ENCODE measurements at regions not wholly inside any gene's neighbourhood (a gene's known extent, or its start where the extent isn't known, plus 50 kb on each side); places are given as distances from the start of the nearest gene placed in this dataset.

DNA sequence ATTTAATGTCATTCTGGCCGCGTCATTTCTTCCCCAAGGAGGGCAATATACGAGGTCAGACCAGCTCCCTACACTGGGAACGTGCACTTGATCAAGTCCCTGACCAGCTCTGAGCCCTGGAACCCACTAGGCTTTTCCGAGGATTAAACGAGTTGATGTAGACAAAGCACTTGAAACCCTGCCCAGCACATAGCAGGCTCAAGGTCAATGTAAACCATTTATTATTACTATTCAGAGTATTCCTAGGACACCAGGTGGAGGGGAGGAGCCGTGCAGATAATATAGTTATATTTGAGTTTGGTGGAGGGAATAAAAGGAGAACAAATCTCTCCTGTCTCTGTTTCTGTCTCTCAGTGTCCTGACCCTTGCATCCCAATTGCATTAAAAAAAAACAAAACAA is 174.1 kb upstream of the IGSF21 start:
- no peak for DNase-seq (ENCODE audit: low spot score)
- in situ Hi-C loops (cut with MboI; ENCODE audit: low pct_unique_long_range_greater_than_20kb, low sequenced_read_pairs, unreplicated experiment), result no loop called here
- TF ChIP-seq, protein P1, sequence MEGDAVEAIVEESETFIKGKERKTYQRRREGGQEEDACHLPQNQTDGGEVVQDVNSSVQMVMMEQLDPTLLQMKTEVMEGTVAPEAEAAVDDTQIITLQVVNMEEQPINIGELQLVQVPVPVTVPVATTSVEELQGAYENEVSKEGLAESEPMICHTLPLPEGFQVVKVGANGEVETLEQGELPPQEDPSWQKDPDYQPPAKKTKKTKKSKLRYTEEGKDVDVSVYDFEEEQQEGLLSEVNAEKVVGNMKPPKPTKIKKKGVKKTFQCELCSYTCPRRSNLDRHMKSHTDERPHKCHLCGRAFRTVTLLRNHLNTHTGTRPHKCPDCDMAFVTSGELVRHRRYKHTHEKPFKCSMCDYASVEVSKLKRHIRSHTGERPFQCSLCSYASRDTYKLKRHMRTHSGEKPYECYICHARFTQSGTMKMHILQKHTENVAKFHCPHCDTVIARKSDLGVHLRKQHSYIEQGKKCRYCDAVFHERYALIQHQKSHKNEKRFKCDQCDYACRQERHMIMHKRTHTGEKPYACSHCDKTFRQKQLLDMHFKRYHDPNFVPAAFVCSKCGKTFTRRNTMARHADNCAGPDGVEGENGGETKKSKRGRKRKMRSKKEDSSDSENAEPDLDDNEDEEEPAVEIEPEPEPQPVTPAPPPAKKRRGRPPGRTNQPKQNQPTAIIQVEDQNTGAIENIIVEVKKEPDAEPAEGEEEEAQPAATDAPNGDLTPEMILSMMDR (IDR thresholded peaks at IDR 0.05; ENCODE audit: extremely low read depth, insufficient read depth, missing control alignments), result no peak

DNA sequence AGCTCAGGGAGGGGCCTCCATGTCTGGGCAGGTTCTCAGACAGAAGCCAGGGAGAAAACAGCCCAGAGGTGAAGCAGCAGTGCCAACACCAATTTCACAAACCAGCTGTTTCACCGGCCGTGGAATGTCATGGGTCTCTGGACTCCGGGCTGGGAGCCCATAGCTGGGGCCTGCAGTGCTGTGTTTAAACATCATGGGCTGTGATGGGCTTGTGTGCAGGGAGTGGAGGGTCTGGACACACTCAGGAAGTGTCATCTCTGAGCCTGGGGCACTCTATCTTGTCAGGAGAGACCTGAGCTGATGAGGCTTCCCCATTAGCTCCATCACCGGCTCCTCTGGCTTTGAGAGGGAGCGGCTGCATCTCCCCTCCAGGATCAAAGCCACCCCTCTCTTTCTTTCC is 173.6 kb upstream of the IGSF21 start:
- TF ChIP-seq, protein P1 (IDR thresholded peaks at IDR 0.05; ENCODE audit: extremely low read depth, insufficient read depth, missing control alignments), result no peak
- in situ Hi-C loops (cut with MboI; ENCODE audit: low pct_unique_long_range_greater_than_20kb, low sequenced_read_pairs, unreplicated experiment), result no loop called here
- no peak for DNase-seq (ENCODE audit: low spot score)

DNA sequence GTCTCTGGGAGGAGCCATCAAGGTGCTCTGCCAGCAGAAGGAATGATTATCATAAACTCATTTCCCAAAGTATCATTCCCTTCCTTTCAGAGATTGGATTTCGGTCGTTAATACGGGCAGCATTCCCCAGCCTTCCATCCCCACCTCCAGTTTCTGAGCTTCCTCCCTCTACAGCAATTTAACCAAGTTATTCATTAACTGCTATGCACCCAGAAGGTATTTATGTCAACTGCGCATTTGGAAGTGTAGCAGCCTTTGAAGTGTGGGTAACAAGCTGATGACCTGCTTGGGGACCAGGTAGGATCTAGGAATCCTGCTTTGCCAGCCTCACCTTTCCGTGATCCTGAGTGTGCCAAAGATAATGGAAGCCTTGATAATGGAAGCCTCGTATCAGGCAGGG is 172.4 kb upstream of the IGSF21 start:
- in situ Hi-C loops (cut with MboI; ENCODE audit: low pct_unique_long_range_greater_than_20kb, low sequenced_read_pairs, unreplicated experiment), result no loop called here
- TF ChIP-seq, protein P1 (IDR thresholded peaks at IDR 0.05; ENCODE audit: extremely low read depth, insufficient read depth, missing control alignments), result no peak
- DNase-seq (ENCODE audit: low spot score), result no peak

DNA sequence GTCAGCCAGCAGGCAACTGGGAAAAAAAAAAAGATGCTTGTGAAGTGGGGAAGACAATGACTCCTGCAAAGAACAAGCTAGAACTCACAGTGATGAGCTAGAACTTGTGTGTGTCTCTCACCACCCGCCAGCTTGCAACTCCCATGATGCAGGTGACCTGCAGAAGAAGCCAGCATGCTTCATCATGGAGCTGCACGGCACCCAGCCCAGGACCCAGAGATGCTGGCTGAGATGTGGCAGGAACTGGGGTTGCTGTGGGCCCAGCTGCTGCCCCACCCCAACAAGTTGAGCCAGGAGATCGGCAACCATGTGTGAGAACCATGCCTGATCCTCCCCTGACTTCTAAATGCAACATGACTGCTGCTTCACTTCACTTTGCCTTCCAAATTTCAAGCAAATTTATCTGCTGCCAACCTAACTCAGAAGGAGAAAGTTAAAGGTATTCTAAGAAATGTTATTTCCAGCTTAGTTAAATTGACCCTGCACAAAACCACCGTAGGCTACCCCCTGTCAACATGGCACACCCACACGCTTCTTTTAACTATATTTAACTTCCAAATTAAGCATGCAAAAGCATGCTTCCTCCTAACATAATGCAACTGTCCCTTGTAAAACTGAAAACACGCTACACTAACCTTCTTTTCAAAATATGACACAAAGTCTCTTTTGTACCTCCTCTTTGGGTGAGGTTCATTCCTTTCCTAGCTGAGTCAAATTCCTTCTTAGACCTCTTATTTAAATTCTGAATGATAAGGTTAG is 166.0 kb upstream of the IGSF21 start:
- in situ Hi-C loops (cut with MboI; ENCODE audit: low pct_unique_long_range_greater_than_20kb, low sequenced_read_pairs, unreplicated experiment), result no loop called here
- TF ChIP-seq, protein P1 (IDR thresholded peaks at IDR 0.05; ENCODE audit: extremely low read depth, insufficient read depth, missing control alignments), result no peak

DNA sequence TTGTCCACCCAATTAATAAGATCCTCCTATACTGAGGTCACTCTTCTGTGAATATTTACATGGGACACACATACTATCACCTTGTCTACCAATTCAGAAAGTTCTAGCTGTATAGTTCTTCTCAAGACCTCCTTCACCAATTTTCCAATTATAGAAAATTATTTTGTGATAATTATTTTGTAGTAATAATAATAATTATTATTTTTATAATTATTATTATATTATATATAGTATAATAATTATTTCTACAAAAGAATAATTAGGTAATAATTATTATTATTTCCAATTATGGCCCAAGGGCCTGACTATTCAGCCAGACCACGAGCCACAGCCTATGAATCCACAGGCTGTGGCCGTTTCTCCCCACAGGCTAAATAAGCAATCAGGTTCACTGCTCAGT is 164.1 kb upstream of the IGSF21 start:
- no peak for DNase-seq (ENCODE audit: low spot score)
- in situ Hi-C loops (cut with MboI; ENCODE audit: low pct_unique_long_range_greater_than_20kb, low sequenced_read_pairs, unreplicated experiment), result no loop called here
- TF ChIP-seq, protein P1 (IDR thresholded peaks at IDR 0.05; ENCODE audit: extremely low read depth, insufficient read depth, missing control alignments), result no peak

More for the DNA sequence above, 166.0 kb upstream of the IGSF21 start:
- no peak for DNase-seq (ENCODE audit: low spot score)

DNA sequence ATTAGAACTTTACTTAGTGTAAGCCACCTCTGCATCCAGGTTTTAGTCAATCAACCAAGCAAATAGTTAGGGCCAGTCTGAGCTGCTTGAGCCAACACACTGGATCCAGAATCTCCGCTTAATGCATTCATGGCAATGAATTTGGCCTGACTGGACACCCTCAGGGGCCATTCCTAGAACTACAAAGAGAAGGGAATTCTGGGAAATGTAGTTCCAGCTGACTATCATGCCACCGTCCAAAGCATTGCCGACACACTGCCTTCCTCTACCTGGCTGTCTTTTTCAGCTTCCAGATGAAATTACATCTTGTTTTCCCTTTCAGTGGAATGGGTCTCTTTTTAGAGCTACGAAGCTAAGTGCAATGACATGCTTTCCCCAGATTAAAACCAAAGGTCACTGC is 163.0 kb upstream of the IGSF21 start:
- TF ChIP-seq, protein P1 (IDR thresholded peaks at IDR 0.05; ENCODE audit: extremely low read depth, insufficient read depth, missing control alignments), result no peak
- in situ Hi-C loops (cut with MboI; ENCODE audit: low pct_unique_long_range_greater_than_20kb, low sequenced_read_pairs, unreplicated experiment), result no loop called here
- no peak for DNase-seq (ENCODE audit: low spot score)

Measured in GM13977 (cell line).